Keratinocyte (primary cell): ENCODE measurements at regions not wholly inside any gene's neighbourhood (a gene's known extent, or its start where the extent isn't known, plus 50 kb on each side); places are given as distances from the start of the nearest gene placed in this dataset.

Experiments used
- DNase-seq: peaks from one replicate; pipeline ENCODE4 v3.0.0-alpha.2; 2011; ENCODE audit warnings: low read depth, missing footprints, low spot score
- FAIRE-seq: peaks from 2 replicates; lab custom pipeline; 2011; peaks lifted over from hg19 to GRCh38; lab: Jason Lieb, UNC
- H2AFZ ChIP-seq: 2 replicates; pipeline ENCODE4 v1.6.0; 2012; ENCODE audit warnings: low read length, control low read depth, inconsistent platforms; ENCODE audit not compliant: control insufficient read depth
- H3K27ac ChIP-seq: 2 replicates; pipeline ENCODE4 v1.5.1; 2011; ENCODE audit warnings: low read length; ENCODE audit not compliant: control insufficient read depth, insufficient read depth
- H3K27me3 ChIP-seq: 3 replicates; pipeline ENCODE4 v1.6.0; 2011; ENCODE audit warnings: low read length; ENCODE audit not compliant: control insufficient read depth, insufficient read depth; ENCODE audit errors: extremely low read depth
- H3K36me3 ChIP-seq, 2 experiments: 2 replicates in 1 of 2; 3 replicates in 1 of 2; pipeline ENCODE4 v1.5.1; 2011; ENCODE audit warnings: low read length in 2 of 2, mild to moderate bottlenecking in 1 of 2; ENCODE audit not compliant: control insufficient read depth in 2 of 2, insufficient read depth in 2 of 2; ENCODE audit errors: extremely low read depth in 1 of 2
- H3K4me1 ChIP-seq: 3 replicates; pipeline ENCODE4 v1.5.1; 2011; ENCODE audit warnings: low read length; ENCODE audit not compliant: control insufficient read depth, insufficient read depth; ENCODE audit errors: extremely low read depth
- H3K4me2 ChIP-seq: 3 replicates; pipeline ENCODE4 v1.6.0; 2011; ENCODE audit warnings: low read depth, low read length; ENCODE audit not compliant: control insufficient read depth, insufficient read depth; ENCODE audit errors: extremely low read depth
- H3K4me3 ChIP-seq, 3 experiments: fragments of 200-600 bp in 1 of 3; sonication (generic) in 1 of 3; 2 replicates in 2 of 3; 3 replicates in 1 of 3; pipeline ENCODE4 v1.5.1; 2011 to 2016; ENCODE audit warnings: low read length in 3 of 3, mild to moderate bottlenecking in 3 of 3, control low read depth in 2 of 3, inconsistent platforms in 1 of 3, low read depth in 1 of 3, mixed read lengths in 1 of 3, mixed run types in 1 of 3, moderate library complexity in 1 of 3; ENCODE audit not compliant: control insufficient read depth in 2 of 3, insufficient read depth in 2 of 3; ENCODE audit errors: extremely low read depth in 1 of 3
- H3K79me2 ChIP-seq: 2 replicates; pipeline ENCODE4 v1.6.0; 2012; ENCODE audit warnings: low read length; ENCODE audit not compliant: control insufficient read depth, insufficient read depth
- H3K9ac ChIP-seq: 3 replicates; pipeline ENCODE4 v1.6.0; 2011; ENCODE audit warnings: low read length; ENCODE audit not compliant: control insufficient read depth, insufficient read depth; ENCODE audit errors: extremely low read depth
- H3K9me1 ChIP-seq: 3 replicates; pipeline ENCODE4 v1.6.0; 2011; ENCODE audit warnings: low read length; ENCODE audit not compliant: control insufficient read depth, insufficient read depth; ENCODE audit errors: extremely low read depth
- H3K9me3 ChIP-seq: 2 replicates; pipeline ENCODE4 v1.5.1; 2012; ENCODE audit warnings: low read depth, low read length; ENCODE audit not compliant: control insufficient read depth
- H4K20me1 ChIP-seq: 3 replicates; pipeline ENCODE4 v1.6.0; 2011; ENCODE audit warnings: low read length; ENCODE audit not compliant: control insufficient read depth, insufficient read depth; ENCODE audit errors: extremely low read depth
- CTCF ChIP-seq, 3 experiments: IDR thresholded peaks in 1 of 3; conservative IDR thresholded peaks in 1 of 3; optimal IDR thresholded peaks in 1 of 3; 2 replicates in 2 of 3; 3 replicates in 1 of 3; pipeline versions ENCODE3 to v1.5.1; 2011; ENCODE audit warnings: low read length in 3 of 3, mild to moderate bottlenecking in 3 of 3, moderate library complexity in 2 of 3, control low read depth in 1 of 3, inconsistent platforms in 1 of 3; ENCODE audit not compliant: insufficient read depth in 2 of 3; ENCODE audit errors: extremely low read depth in 1 of 3
- EZH2 ChIP-seq: IDR thresholded peaks from one replicate; pipeline ENCODE4 v1.6.1; 2012; ENCODE audit warnings: inconsistent platforms, mild to moderate bottlenecking, low read length, moderate library complexity
- dilution Hi-C: fragments of 300-500 bp; cut with MboI; formaldehyde crosslinking; loops from one replicate; pipeline ENCODE4 v1.7.0; 2020; ENCODE audit warnings: low sequenced_read_pairs; ENCODE audit not compliant: extremely low pct_ligation_motif_present

DNA sequence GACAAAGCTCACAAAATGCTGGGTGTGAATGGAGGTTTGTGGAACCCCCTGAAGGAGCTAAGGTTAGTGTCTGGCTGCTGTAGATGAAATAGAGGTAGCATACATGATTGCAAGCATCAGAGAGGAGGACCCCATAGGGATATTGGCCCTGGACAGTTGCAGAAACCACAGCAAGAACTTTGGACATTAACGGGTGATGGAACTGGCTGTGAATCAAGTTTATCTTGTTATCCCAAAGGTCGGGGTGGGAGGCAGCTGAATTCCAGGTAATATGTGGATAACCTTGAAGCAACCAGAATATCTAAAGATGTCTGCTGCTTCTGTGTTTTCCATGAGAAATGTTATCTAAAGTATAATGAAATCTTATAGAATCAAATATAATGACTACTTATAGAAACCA is 447.7 kb downstream of the ZSWIM6 start:
- Histone ChIP-seq H3K4me3 (no peak overlapping the region), H3K9me3 (no peaks in the 10 kb centered on the region), H3K4me2 (no peak overlapping the region), H3K27ac (no peak overlapping the region), H3K27me3 (peaks cover 11% of the 10 kb centered on the region), H3K9ac (no peak overlapping the region), H3K4me1 (no peaks in the 10 kb centered on the region), H3K9me1 (no peaks in the 10 kb centered on the region), H4K20me1 (no peaks in the 10 kb centered on the region), H3K79me2 (no peaks in the 10 kb centered on the region), H3K36me3 (no peaks in the 10 kb centered on the region), H2AFZ (no peak overlapping the region)
- FAIRE-seq, result no peak
- DNase-seq, result no peak
- TF ChIP-seq CTCF (optimal IDR thresholded peaks at IDR 0.05 in 1 of 3, IDR thresholded peaks at IDR 0.05 in 1 of 3, conservative IDR thresholded peaks at IDR 0.05 in 1 of 3; ENCODE audit: extremely low read depth in 1 of 3, insufficient read depth in 2 of 3, low read length in 3 of 3) (no peak), EZH2 (no peak)
- dilution Hi-C loops, result no loop called here

GRCh38 chr5:61783481-61783880 is 451.4 kb downstream of the ZSWIM6 start:
- Histone ChIP-seq H4K20me1 (no peaks in the 10 kb centered on the region), H2AFZ (no peak overlapping the region), H3K9ac (no peak overlapping the region), H3K79me2 (no peaks in the 10 kb centered on the region), H3K4me1 (no peaks in the 10 kb centered on the region), H3K27me3 (no peaks in the 10 kb centered on the region), H3K9me1 (no peaks in the 10 kb centered on the region), H3K9me3 (no peaks in the 10 kb centered on the region), H3K4me2 (no peak overlapping the region), H3K27ac (no peak overlapping the region), H3K36me3 (no peaks in the 10 kb centered on the region), H3K4me3 (no peak overlapping the region)
- dilution Hi-C loops, result no loop called here
- no peak for TF ChIP-seq EZH2
- FAIRE-seq (no peak), DNase-seq (no peak)

- H3K27me3 ChIP-seq, result no peaks in the 10 kb centered on the region
- H3K9me3 ChIP-seq, result no peaks in the 10 kb centered on the region
- no peak overlapping the region for H3K4me3 ChIP-seq
- H3K4me2 ChIP-seq, result no peak overlapping the region
- H3K27ac ChIP-seq, result no peak overlapping the region
- no peak overlapping the region for H3K9ac ChIP-seq
- FAIRE-seq (no peak), DNase-seq (no peak)
- H3K36me3 ChIP-seq, result no peaks in the 10 kb centered on the region
- H2AFZ ChIP-seq, result no peak overlapping the region
- H4K20me1 ChIP-seq, result no peaks in the 10 kb centered on the region
- no peaks in the 10 kb centered on the region for H3K79me2 ChIP-seq
- no peaks in the 10 kb centered on the region for H3K9me1 ChIP-seq
- no peaks in the 10 kb centered on the region for H3K4me1 ChIP-seq
- dilution Hi-C loops, result no loop called here
- TF ChIP-seq EZH2, result no peak
- TF ChIP-seq CTCF (optimal IDR thresholded peaks at IDR 0.05 in 1 of 3, IDR thresholded peaks at IDR 0.05 in 1 of 3, conservative IDR thresholded peaks at IDR 0.05 in 1 of 3; ENCODE audit: extremely low read depth in 1 of 3, insufficient read depth in 2 of 3, low read length in 3 of 3), result no peak
These were observed 452.3 kb downstream of the ZSWIM6 start for GRCh38 chr5:61784341-61784740.
